GM21515 (cell line): ENCODE measurements at regions not wholly inside any gene's neighbourhood (a gene's known extent, or its start where the extent isn't known, plus 50 kb on each side); places are given as distances from the start of the nearest gene placed in this dataset.
A peak's percentile ranks its signal among the peaks of the same experiment; 100 is the strongest.

Source experiments
- ATAC-seq: cut with Tn5 transposase; IDR thresholded peaks from one replicate; pipeline ENCODE4 v1.9.1; 2021; ENCODE audit not compliant: unreplicated experiment

DNA sequence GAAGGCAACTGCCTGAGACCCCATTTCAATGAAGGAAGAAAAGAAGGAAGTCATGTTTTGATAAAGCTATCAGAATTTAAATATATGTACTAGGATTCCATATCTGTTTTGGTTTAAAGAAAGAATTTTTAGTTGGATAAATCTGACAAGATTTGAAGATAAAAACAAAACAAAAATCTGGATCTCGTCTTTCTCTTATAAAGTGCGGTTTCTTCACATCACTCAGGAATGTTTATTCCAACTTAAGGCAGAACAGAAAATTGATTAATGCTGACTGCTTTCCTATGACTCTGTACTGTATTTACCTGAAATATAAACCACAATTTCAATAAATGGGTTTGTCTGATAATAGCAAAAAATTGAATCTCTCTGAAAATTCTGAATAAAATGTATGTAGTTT is 439.7 kb downstream of the RFPL4B start:
- no peak for ATAC-seq

GRCh38 chr6:112787371-112787770 is 440.2 kb downstream of the RFPL4B start:
- ATAC-seq, result no peak

GRCh38 chr6:112795316-112795715 is 448.2 kb downstream of the RFPL4B start:
- no peak for ATAC-seq

DNA sequence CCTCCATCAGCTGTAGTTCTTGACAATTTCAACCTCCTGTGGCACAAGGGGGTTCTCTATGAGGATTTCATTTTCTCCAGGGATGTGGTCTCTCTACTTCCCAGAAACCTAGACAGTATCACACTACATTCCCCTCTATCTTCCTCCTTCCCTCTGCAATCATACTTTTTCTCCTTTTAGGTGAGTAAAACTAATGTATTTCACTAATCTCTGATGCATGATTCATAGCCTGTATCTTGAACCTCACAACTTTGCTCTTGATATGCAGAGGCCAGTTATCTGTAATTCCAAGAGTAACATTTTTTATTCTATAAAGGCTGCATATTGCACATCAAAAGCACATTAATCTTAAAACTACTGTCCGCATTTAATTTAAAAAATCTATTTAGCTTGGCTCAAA is 449.6 kb downstream of the RFPL4B start:
- no peak for ATAC-seq

GRCh38 chr6:112799889-112800288 is 452.8 kb downstream of the RFPL4B start:
- no peak for ATAC-seq

GRCh38 chr6:112800439-112800838 is 453.3 kb downstream of the RFPL4B start:
- no peak for ATAC-seq

DNA sequence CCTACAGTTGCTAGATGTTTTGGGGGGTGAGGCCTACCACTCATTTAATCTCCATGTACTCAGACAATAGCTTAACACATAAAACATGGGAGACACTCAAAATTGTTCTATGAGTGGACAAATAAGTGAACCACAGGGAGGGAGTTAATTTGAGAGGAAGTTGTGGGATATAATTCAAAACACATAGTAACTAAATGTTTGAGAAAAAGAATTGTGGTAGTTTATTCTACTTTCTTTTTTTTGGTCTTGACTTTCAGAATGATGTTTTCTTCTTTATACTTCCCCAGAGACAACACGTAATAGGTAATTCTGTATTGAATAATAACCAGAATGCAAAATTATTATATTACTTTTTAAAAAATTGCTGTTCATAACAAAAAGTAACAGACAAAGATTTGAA is 453.8 kb downstream of the RFPL4B start:
- ATAC-seq, result no peak

- no peak for ATAC-seq
These were observed 454.4 kb downstream of the RFPL4B start for GRCh38 chr6:112801468-112802080.

- ATAC-seq, result no peak
These were observed 455.0 kb downstream of the RFPL4B start for GRCh38 chr6:112802144-112802543.

DNA sequence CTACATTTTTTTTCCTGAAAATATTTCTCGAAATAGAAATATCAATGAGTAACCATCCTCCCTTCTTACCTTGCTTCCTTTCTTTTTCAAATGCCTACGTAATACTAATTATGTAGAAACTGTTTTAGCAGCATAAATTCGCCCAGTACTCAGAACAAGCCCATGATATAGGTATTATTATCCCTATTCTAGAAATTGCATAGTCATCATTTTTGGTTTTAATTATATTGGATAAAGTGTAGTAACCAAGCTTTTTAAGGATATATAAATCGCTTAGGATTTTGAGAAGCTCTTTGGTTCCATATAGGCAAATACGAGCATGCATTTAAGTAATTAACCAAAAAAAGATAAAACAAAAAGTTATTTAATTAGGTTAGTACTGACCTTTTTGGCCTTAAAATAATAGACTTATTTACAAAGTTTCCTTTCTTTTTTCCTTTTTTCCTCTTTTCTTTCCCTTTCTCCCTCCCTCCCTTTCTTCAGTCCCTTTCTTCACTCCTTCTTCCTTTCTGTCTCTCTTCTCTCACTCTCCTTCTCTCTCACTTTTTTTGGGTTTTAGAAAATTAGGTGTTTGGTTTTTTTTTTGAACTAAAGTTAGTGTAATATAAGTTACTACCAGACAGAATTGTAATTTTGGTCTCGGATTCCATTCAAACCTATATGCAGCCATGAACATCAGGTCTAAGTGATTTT is 457.7 kb downstream of the RFPL4B start:
- ATAC-seq, result no peak

- no peak for ATAC-seq
These were observed 459.2 kb downstream of the RFPL4B start for GRCh38 chr6:112806163-112806865.

DNA sequence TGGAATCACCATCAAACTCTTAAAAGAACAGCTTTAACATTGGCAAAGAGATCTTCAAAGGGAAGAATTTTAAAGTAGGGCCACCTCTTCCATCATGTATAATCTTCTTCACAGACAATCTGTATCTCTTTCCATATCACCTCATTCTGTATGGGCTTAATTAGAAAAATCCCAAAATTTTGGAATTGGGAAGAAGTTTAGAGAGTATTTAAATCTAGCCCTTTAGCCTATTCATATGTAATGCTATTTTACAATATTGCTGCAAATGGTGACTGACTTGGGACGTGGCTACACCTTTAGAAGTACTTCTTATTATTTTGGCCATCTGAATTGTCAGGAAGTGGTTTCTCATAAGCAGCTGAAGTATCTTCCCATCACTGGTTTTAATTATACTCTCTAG is 474.3 kb downstream of the RFPL4B start:
- ATAC-seq, result no peak

DNA sequence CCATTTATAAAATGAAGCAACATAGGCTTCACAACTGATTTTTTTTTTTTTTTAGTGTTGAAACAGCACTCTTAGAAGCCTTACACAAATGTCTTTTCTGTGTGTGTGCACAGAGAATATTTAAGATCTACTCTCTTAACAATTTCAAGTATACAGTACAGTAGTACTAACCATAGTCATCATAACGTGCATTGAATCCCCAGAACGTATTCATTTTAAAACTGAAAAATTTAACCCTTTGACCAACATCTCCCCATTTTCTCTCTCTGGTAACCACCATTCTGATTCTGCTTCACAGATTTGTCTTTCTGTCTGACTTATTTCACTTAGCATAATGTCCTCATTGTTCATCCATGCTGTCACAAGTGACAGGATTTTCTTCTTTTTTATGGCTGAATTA is 475.6 kb downstream of the RFPL4B start:
- ATAC-seq, result no peak

DNA sequence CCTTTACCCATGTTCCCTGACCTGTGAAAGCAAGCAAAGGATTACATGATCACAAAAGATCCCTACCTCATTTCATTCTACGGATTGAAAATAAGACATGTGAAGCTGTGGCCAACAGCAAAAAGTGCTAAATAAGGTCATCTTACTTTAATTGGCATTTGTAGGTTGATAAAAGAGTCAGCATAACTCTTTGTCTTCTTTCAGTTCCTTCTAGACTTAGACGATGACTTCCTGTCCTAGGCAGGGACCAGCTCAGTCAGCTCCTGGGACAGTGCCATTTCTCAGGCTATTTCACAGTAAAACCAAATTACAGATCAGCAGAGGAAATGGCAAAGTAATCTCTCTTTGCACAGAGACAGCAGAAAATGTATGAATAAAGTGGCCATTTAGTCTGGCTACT is 480.7 kb downstream of the RFPL4B start:
- ATAC-seq, result peak; percentile 81

DNA sequence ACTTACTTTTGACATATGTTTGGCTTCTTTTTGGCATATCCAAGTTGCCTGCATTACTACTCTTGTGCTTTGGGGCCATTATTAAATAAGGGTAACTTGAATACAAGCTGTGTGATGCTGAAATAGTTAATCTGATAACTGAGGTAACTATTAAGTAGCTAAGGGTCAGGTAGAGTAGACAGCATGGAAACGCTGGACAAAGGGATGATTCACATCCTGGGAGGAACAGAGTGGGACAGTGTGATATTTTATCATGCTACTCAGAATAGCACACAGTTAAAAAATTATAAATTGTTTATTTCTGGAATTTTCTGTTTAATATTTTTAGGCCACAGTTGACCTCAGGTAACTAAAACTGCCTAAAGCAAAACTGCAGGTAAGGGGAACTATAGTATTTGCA is 483.9 kb downstream of the RFPL4B start:
- ATAC-seq, result no peak

- ATAC-seq, result no peak
These were observed 486.5 kb downstream of the RFPL4B start for GRCh38 chr6:112833581-112834131.

- ATAC-seq, result no peak
These were observed 487.9 kb downstream of the RFPL4B start for GRCh38 chr6:112835078-112835477.

DNA sequence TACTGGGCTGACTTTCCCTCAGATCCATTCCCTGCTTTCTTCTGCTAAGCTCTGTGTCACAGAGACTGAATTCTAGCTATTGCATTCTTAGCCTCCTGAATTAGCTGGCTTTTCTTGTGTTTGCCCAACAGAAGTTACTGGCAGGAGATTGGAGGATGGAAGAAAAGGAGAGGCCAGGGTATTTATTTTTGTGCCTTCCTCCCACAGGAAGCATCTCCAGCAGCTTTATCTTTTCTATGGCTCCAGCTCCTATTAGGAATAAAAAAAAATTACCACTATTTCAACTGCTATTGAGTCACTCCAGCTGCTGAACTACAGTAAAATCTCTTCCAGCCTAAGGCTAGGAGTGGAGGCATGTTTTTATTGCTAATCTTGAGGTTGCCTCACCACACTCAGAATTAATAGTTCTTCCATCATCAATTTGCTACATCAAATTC is 492.4 kb downstream of the RFPL4B start:
- no peak for ATAC-seq

GRCh38 chr6:112841553-112842329 is 494.6 kb downstream of the RFPL4B start:
- ATAC-seq, result peak; percentile 70

DNA sequence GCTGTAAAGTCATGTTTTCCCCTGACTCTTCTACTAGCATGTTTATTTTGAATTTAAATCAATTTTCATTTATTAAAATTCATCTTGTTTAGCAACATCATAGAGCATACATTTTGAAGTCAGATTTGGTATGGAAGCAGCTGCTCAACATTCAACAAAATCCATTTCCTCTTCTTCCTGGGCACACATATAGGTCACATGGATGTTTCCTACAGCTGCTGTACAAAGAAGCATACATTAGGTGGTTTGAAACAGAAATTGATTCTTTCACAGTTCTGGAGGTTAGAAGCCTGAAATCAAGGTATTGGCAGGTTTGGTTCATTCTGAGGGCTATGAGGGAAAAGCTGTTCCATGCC is 495.2 kb downstream of the RFPL4B start:
- ATAC-seq, result no peak

GRCh38 chr6:112846681-112847080 is 499.6 kb downstream of the RFPL4B start:
- no peak for ATAC-seq
